Astrocyte (in vitro differentiated cells and primary cell): ENCODE measurements at regions not wholly inside any gene's neighbourhood (a gene's known extent, or its start where the extent isn't known, plus 50 kb on each side); places are given as distances from the start of the nearest gene placed in this dataset.

Experiments
- CTCF ChIP-seq: IDR thresholded peaks from 2 replicates; pipeline ENCODE4 v1.5.1; 2011; ENCODE audit warnings: low read depth, mild to moderate bottlenecking, inconsistent platforms, low read length, moderate library complexity; ENCODE audit not compliant: insufficient read depth
- EZH2 ChIP-seq: IDR thresholded peaks from 2 replicates; pipeline ENCODE4 v1.6.1; 2012; ENCODE audit warnings: mild to moderate bottlenecking, low read length, inconsistent platforms; ENCODE audit not compliant: insufficient read depth

GRCh38 chr9:38331141-38331540, 61.4 kb upstream of the ALDH1B1 start:
- no peak for TF ChIP-seq CTCF
- no peak for TF ChIP-seq EZH2
